ENCODE measurements at regions not wholly inside any gene's neighbourhood (a gene's known extent, or its start where the extent isn't known, plus 50 kb on each side); places are given as distances from the start of the nearest gene placed in this dataset.

GRCh38 chrX:4655743-4656142 lies 942.3 kb upstream of the PRKX start:
- no peaks in the 10 kb centered on the region for H3K9me3 ChIP-seq (replicated peaks; ENCODE audit: control insufficient read depth, insufficient read depth, low read length)
- H3K27me3 ChIP-seq (ENCODE audit: control insufficient read depth in 2 of 2, insufficient read depth in 2 of 2, low read length in 2 of 2) = no peaks in the 10 kb centered on the region
- no peak overlapping the region for H2AFZ ChIP-seq (ENCODE audit: low read depth, low read length)
- H3K4me1 ChIP-seq (ENCODE audit: control insufficient read depth, extremely low read depth, insufficient read depth, low read length) = no peaks in the 10 kb centered on the region
- H3K27ac ChIP-seq (ENCODE audit: insufficient read depth, low read depth, low read length) = no peak overlapping the region
- TF ChIP-seq POLR2AphosphoS5 (IDR thresholded peaks at IDR 0.05; ENCODE audit: insufficient read depth, low read depth, low read length) (no peak), MAX (IDR thresholded peaks at IDR 0.05; ENCODE audit: insufficient read depth, insufficient read length) (no peak), FOS (IDR thresholded peaks at IDR 0.05; ENCODE audit: borderline replicate concordance, insufficient read depth, low read length) (no peak), POLR2A (IDR thresholded peaks at IDR 0.05; ENCODE audit: low read depth, low read length) (no peak), GATA2 (IDR thresholded peaks at IDR 0.05; ENCODE audit: insufficient read depth, insufficient read length, low read depth, low read length) (no peak), JUN (IDR thresholded peaks at IDR 0.05; ENCODE audit: borderline replicate concordance, insufficient read depth, insufficient read length, low read depth) (no peak), EZH2 (IDR thresholded peaks at IDR 0.05; ENCODE audit: borderline replicate concordance, low read depth, low read length, severe bottlenecking) (no peak), MYC (IDR thresholded peaks at IDR 0.05; ENCODE audit: low read depth, low read length) (no peak), CTCF (IDR thresholded peaks at IDR 0.05; ENCODE audit: extremely low read depth in 1 of 2, insufficient read depth in 1 of 2, low read depth in 1 of 2, low read length in 2 of 2) (no peak)
- H3K4me2 ChIP-seq (ENCODE audit: insufficient read depth, low read length) = no peak overlapping the region
- no TSS peak for BruUV-seq (replicated peaks)
- dilution Hi-C loops (cut with MboI; ENCODE audit: extremely low pct_ligation_motif_present, low sequenced_read_pairs) (no loop called here), intact Hi-C loops (cut with micrococcal nuclease) (no loop called here)
- DNase-seq (ENCODE audit: low read depth, low spot score) (no peak), FAIRE-seq (no peak)
- no peaks in the 10 kb centered on the region for H3K9me1 ChIP-seq (replicated peaks; ENCODE audit: control insufficient read depth, extremely low read depth, insufficient read depth, low read length)
- no peaks in the 10 kb centered on the region for H3K36me3 ChIP-seq (ENCODE audit: control insufficient read depth in 2 of 2, extremely low read depth in 1 of 2, insufficient read depth in 2 of 2, low read length in 2 of 2)
- ChIA-PET CTCF (no interaction called here), POLR2A (no interaction called here)
- no peaks in the 10 kb centered on the region for H4K20me1 ChIP-seq (replicated peaks; ENCODE audit: control insufficient read depth, extremely low read depth, insufficient read depth, low read length)
- no peaks in the 10 kb centered on the region for H3K79me2 ChIP-seq (ENCODE audit: control insufficient read depth, insufficient read depth, low read length)
- H3K9ac ChIP-seq (replicated peaks; ENCODE audit: extremely low read depth, insufficient read depth, low read length) = no peak overlapping the region
- no peak overlapping the region for H3K4me3 ChIP-seq (replicated peaks in 1 of 3; ENCODE audit: insufficient read depth in 1 of 3, low read depth in 1 of 3, low read length in 3 of 3)
